SK-N-SH treated with all-trans-retinoic acid at 6 μM for 48 hours (cell line): ENCODE measurements at regions not wholly inside any gene's neighbourhood (a gene's known extent, or its start where the extent isn't known, plus 50 kb on each side); places are given as distances from the start of the nearest gene placed in this dataset.

ENCODE experiments used
- ATAC-seq: fragments of 200-7000 bp; cut with Tn5 transposase; 3 replicates; pipeline ENCODE4 v1.9.1; 2020; ENCODE audit warnings: mild to moderate bottlenecking, moderate library complexity
- ARNTL ChIP-seq: fragments of 450-650 bp; formaldehyde crosslinking; IDR thresholded peaks from 2 replicates; pipeline ENCODE4 v1.5.0; 2020; ENCODE audit warnings: low read depth, mild to moderate bottlenecking, moderate library complexity, borderline replicate concordance
- BACH2 ChIP-seq: fragments of 250-450 bp; sonication (Bioruptor Pico); IDR thresholded peaks from 2 replicates; pipeline ENCODE4 v1.9.0; 2021; ENCODE audit warnings: mild to moderate bottlenecking, borderline replicate concordance
- CREB5 ChIP-seq: fragments of 250-450 bp; sonication (Bioruptor Pico); IDR thresholded peaks from 2 replicates; pipeline ENCODE4 v1.5.1; 2020; ENCODE audit warnings: low read depth, mild to moderate bottlenecking, moderate library complexity
- CSDC2 ChIP-seq: fragments of 250-450 bp; sonication (Bioruptor Pico); IDR thresholded peaks from 2 replicates; pipeline ENCODE4 v1.5.0; 2020; ENCODE audit warnings: mild to moderate bottlenecking, moderate library complexity
- ESRRG ChIP-seq: fragments of 250-450 bp; sonication (Bioruptor Pico); IDR thresholded peaks from 2 replicates; pipeline ENCODE4 v1.6.1; 2021; ENCODE audit warnings: mild to moderate bottlenecking
- GLIS3 ChIP-seq: fragments of 250-450 bp; sonication (Bioruptor Pico); IDR thresholded peaks from 2 replicates; pipeline ENCODE4 v1.5.0; 2020; ENCODE audit warnings: mild to moderate bottlenecking, moderate library complexity
- ISL1 ChIP-seq: fragments of 250-450 bp; sonication (Bioruptor Pico); IDR thresholded peaks from 2 replicates; pipeline ENCODE4 v2.1.2; 2022; ENCODE audit warnings: mild to moderate bottlenecking, moderate library complexity
- OSR1 ChIP-seq: fragments of 250-450 bp; sonication (Bioruptor Pico); IDR thresholded peaks from 2 replicates; pipeline ENCODE4 v1.8.0; 2022; ENCODE audit warnings: moderate library complexity, mild to moderate bottlenecking, inconsistent platforms
- PATZ1 ChIP-seq: fragments of 250-450 bp; sonication (Bioruptor Pico); IDR thresholded peaks from 2 replicates; pipeline ENCODE4 v1.8.0; 2020; ENCODE audit warnings: mild to moderate bottlenecking, moderate library complexity, borderline replicate concordance
- POU6F1 ChIP-seq: fragments of 250-450 bp; sonication (Bioruptor Pico); IDR thresholded peaks from 2 replicates; pipeline ENCODE4 v1.8.0; 2021; ENCODE audit warnings: low read depth, mild to moderate bottlenecking, moderate library complexity, borderline replicate concordance
- PPARA ChIP-seq: fragments of 250-450 bp; sonication (Bioruptor Pico); IDR thresholded peaks from 2 replicates; pipeline ENCODE4 v1.5.0; 2020; ENCODE audit warnings: mild to moderate bottlenecking, borderline replicate concordance
- RARB ChIP-seq: fragments of 250-450 bp; sonication (Bioruptor Pico); IDR thresholded peaks from 2 replicates; pipeline ENCODE4 v1.8.0; 2021; ENCODE audit warnings: mild to moderate bottlenecking, moderate library complexity
- SNAI2 ChIP-seq: fragments of 250-450 bp; sonication (Bioruptor Pico); IDR thresholded peaks from 2 replicates; pipeline ENCODE4 v1.5.0; 2020; ENCODE audit warnings: mild to moderate bottlenecking, moderate library complexity
- TCF4 ChIP-seq: fragments of 250-450 bp; sonication (Bioruptor Pico); IDR thresholded peaks from 2 replicates; pipeline ENCODE4 v1.8.0; 2021; ENCODE audit warnings: mild to moderate bottlenecking, moderate library complexity, borderline replicate concordance
- TOX ChIP-seq: fragments of 250-450 bp; sonication (Bioruptor Pico); IDR thresholded peaks from 2 replicates; pipeline ENCODE4 v1.8.0; 2021; ENCODE audit warnings: mild to moderate bottlenecking, moderate library complexity, borderline replicate concordance
- TSHZ2 ChIP-seq: fragments of 250-450 bp; sonication (Bioruptor Pico); IDR thresholded peaks from 2 replicates; pipeline ENCODE4 v1.5.0; 2020; ENCODE audit warnings: mild to moderate bottlenecking, moderate library complexity
- ZC3H10 ChIP-seq: fragments of 250-450 bp; sonication (Bioruptor Pico); IDR thresholded peaks from 2 replicates; pipeline ENCODE4 v1.5.1; 2021; ENCODE audit warnings: mild to moderate bottlenecking, moderate library complexity
- ZFP3 ChIP-seq: fragments of 250-450 bp; sonication (Bioruptor Pico); IDR thresholded peaks from 2 replicates; pipeline ENCODE4 v1.5.0; 2020; ENCODE audit warnings: mild to moderate bottlenecking, moderate library complexity
- ZFP30 ChIP-seq: fragments of 450-650 bp; formaldehyde crosslinking; IDR thresholded peaks from 2 replicates; pipeline ENCODE4 v1.5.0; 2022; ENCODE audit warnings: mild to moderate bottlenecking, moderate library complexity
- ZNF565 ChIP-seq: fragments of 450-650 bp; formaldehyde crosslinking; conservative IDR thresholded peaks from 2 replicates; pipeline ENCODE4 v1.5.0; 2020; ENCODE audit warnings: low read depth, mild to moderate bottlenecking, moderate library complexity
- ZNF70 ChIP-seq: fragments of 450-650 bp; formaldehyde crosslinking; IDR thresholded peaks from 2 replicates; pipeline ENCODE4 v1.5.0; 2020; ENCODE audit warnings: mild to moderate bottlenecking, moderate library complexity

- TF ChIP-seq BACH2: no peak
- no peak for ATAC-seq
Observed at GRCh38 chr6:169139179-169139971, 114.3 kb downstream of the THBS2 start.

GRCh38 chr6:169132352-169132940, 121.2 kb downstream of the THBS2 start:
- no peak for ATAC-seq
- no peak for TF ChIP-seq CSDC2 (CRISPR knock-in tag)
- TF ChIP-seq GLIS3 (CRISPR knock-in tag): no peak
- TF ChIP-seq ZFP30 (CRISPR knock-in tag): no peak
- no peak for TF ChIP-seq OSR1
- TF ChIP-seq ARNTL (CRISPR knock-in tag): no peak
- no peak for TF ChIP-seq TSHZ2
- no peak for TF ChIP-seq TOX
- no peak for TF ChIP-seq POU6F1 (CRISPR knock-in tag)
- no peak for TF ChIP-seq ZC3H10 (CRISPR knock-in tag)
- TF ChIP-seq ESRRG (CRISPR knock-in tag): no peak
- no peak for TF ChIP-seq ISL1 (CRISPR knock-in tag)
- no peak for TF ChIP-seq ZNF70 (CRISPR knock-in tag)
- no peak for TF ChIP-seq PPARA (CRISPR knock-in tag)
- TF ChIP-seq PATZ1: no peak
- TF ChIP-seq BACH2: no peak
- TF ChIP-seq TCF4: no peak
- no peak for TF ChIP-seq ZNF565 (CRISPR knock-in tag)

- TF ChIP-seq SNAI2 (CRISPR knock-in tag) (no peak), RARB (CRISPR knock-in tag) (no peak), PPARA (CRISPR knock-in tag) (no peak), ZC3H10 (CRISPR knock-in tag) (no peak), ZNF70 (CRISPR knock-in tag) (no peak), TOX (no peak), GLIS3 (CRISPR knock-in tag) (no peak), CREB5 (CRISPR knock-in tag) (no peak), ARNTL (CRISPR knock-in tag) (no peak)
- TF ChIP-seq, all 23 proteins: peak for 0
- no peak for ATAC-seq
Observed at GRCh38 chr6:169131390-169131789, 122.3 kb downstream of the THBS2 start.

- no peak for ATAC-seq
- TF ChIP-seq POU6F1 (CRISPR knock-in tag) (no peak), TSHZ2 (no peak), ARNTL (CRISPR knock-in tag) (no peak), SNAI2 (CRISPR knock-in tag) (no peak), GLIS3 (CRISPR knock-in tag) (no peak), ZNF70 (CRISPR knock-in tag) (no peak), BACH2 (no peak), ZC3H10 (CRISPR knock-in tag) (no peak), ZFP30 (CRISPR knock-in tag) (no peak), ZFP3 (CRISPR knock-in tag) (no peak), ISL1 (CRISPR knock-in tag) (no peak), TOX (no peak), RARB (CRISPR knock-in tag) (no peak)
Observed at GRCh38 chr6:169130113-169130512, 123.5 kb downstream of the THBS2 start.
